ENCODE measurements at regions not wholly inside any gene's neighbourhood (a gene's known extent, or its start where the extent isn't known, plus 50 kb on each side); places are given as distances from the start of the nearest gene placed in this dataset.
"Not testable (repeated sequence)": the region's sequence is repeated elsewhere in the genome, so short reads cannot be mapped to it uniquely, and the experiment has no call there.

DNA sequence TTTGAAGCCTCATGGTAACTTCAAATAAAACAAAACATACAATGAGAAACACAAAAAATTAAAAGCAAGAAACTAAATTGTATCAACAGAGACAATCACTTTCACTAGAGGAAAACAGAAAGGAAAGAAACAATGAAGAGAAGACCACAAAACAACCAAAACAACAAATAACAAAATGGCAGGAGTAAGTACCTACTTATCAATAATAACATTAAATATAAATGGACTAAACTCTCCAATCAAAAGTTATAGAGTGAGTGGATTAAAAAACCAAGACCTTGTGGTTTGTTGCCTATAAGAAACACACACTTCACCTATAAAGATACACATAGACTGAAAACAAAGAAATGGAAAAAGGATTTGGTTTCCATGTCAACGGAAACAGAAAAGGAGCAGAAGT lies 830.1 kb upstream of the TMEFF2 start:
- no peak for DNase-seq

DNA sequence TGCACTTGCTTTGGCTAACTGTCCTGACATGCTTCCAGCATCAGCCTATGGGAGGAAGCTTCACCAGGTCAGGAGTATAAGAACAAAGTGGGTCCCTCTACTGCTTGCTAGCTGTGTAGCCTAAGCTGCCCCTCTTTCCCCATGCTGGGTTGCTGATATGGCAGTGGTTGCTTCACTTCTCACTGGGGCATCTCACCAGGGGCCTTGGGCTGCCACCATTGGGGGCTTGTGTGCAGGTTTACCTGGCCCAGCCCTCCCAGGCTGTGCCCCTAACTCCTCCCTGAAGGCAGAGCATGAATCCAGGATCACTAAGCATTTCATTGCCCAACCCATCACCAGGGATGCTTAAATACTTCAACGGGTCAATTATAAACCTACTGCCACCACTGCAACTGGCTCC lies 817.1 kb upstream of the TMEFF2 start:
- DNase-seq = no peak

DNA sequence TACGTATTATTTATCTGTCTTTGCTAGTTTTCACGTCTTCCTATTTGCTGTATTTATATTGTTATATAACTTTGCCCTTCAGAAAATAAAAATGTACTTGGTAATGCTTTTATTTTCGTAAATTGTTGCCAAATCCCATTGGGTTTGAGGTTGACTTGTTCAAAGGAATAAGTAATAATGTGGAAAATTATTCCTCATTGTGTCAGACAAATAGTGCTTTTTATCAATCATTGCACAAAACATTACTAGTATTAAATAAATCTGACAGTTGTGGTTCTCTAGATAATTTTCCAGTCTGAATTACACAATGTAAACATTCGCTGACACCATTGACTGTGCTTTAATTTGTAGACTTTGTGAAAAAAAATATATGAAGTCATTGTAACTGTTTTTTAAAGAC lies 798.3 kb upstream of the TMEFF2 start:
- DNase-seq = no peak

DNA sequence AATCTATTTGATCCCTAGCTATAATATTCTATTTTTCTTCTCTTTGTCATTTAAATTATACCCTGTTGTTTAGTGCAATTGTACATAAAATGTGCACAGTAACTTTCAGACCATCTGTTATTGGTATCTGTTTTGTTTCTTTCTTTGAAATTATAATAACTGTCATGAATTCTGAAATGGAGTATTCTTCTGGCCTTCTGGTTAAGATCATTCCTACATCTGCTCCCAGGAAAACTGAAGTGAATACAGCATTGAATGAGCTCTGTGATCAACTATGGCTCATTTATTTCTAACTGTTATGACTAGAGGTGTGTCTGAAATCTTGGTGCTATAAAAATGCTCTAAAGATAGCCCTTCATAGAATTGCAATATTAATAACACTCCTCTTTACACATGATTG lies 788.4 kb upstream of the TMEFF2 start:
- DNase-seq = no peak

DNA sequence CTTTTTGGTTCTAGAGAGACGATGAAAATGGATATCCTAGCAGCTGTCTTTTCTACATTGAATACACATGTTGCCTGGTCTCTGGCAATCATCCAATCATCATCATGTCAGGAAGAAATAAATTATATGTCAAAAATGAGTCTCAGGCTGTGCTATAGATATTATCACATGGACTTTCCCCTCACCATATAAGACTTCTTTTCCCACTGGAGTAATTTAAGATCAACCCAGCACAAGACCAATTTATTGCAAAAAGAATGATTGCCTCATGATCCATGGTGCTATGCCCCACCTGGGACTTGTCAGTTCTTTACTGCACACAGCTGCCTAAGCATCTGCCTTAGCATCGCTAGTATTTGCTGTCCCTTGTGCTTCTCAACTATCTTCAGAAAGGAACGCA lies 783.7 kb upstream of the TMEFF2 start:
- DNase-seq = no peak

DNA sequence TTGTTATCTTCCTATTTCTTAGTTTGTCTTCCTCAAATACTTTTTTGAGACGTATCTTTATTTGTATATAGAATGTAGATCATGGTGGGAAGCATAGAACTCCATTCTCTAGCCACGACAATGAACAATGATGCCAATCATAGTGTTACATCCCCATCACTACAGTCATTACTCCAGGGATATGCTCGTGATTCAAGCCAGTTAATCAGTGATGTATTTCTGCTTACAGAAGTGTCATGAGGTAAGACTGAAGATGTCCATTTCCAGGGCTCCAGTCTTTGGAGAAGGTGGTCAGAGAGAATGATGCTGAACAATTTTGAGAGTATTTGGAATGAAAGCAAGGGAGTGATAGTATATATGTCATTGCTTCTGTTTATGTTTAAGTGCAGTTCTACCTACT lies 777.2 kb upstream of the TMEFF2 start:
- no peak for DNase-seq

DNA sequence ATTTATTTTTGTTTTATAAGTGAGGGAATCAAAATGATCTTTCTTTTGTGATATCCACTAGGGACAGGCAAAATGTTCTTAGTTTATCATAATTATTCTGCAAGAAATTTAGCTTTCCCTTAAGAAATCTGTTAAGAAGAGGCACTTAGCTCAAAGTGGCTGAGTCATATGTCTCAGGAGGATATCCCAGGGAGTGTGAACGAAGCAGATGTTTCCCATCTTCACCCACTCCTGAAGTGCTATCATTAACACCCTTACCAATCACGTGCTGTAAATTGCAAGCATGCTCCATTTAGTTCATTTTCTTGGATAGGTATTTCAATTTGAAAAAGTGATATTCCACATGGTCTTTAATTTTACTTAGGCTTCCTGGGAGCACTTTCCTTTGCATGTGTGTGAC lies 774.3 kb upstream of the TMEFF2 start:
- no peak for DNase-seq

DNA sequence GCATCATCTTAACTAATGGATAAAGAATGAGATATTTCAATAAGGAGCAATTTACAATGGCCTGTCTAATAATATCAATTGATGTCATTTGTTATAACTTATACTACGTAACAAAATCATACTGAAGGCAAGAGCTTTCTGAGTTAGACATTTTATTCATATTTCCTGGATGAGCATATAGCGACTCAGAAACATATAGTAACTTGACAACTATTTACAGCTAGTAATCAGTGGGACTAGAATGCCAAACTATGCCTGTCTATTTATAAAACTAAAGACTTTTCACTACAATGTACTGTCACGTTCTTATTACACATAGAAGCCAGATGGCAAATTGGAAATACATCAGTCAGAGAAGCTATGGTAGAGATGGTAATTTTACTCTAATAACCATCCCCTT lies 766.2 kb upstream of the TMEFF2 start:
- no peak for DNase-seq

DNA sequence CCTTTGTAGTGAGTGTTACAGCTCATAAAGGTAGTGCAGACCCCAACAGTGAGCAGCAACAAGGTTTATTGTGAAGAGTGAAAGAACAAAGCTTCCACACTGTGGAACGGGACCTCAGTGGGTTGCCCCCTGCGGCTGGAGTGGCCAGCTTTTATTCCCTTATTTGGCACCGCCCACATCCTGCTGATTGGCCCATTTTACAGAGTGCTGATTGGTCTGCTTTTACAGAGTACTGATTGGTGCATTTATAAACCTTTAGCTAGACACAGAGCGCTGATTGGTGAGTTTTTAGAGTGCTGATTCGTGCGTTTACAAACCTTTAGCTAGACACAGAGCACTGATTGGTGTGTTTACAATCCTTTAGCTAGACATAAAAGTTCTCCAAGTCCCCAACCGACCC lies 763.9 kb upstream of the TMEFF2 start:
- DNase-seq = not testable (repeated sequence)

DNA sequence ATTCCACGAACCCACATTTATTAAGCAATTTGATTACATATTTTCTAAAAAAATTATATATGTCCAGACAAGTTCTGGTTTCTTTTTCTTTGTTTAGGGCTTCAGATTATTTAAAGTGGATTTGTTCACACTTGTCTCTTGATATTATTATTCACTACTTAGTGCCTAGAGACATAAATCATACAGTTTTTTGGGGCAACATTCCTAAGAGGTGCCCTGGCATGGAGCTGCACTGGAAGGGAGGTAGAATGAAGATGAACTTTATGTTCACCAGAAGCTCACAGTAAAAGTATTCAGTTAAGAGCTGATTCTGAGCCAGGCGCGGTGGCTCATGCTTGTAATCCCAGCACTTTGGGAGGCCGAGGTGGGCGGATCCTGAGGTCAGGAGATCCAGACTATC lies 762.7 kb upstream of the TMEFF2 start:
- no peak for DNase-seq

DNA sequence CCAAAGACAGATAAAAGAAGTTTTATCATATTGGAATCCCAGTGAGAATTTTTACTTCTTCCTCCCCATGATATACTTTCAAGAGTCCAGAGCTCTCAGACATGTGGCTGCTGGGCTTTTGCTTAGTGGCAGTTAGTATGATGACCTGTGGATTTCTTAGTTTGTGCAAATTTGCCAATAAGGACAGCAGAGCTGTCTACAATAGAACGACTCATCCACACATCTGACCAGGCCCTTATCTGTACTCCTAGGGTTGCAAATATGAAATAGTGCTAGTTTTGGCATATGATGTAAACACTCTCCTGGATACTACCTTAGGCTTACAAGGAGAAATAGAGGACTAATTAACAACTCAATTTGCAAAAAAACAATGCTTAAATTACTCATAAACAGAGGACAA lies 758.4 kb upstream of the TMEFF2 start:
- no peak for DNase-seq

DNA sequence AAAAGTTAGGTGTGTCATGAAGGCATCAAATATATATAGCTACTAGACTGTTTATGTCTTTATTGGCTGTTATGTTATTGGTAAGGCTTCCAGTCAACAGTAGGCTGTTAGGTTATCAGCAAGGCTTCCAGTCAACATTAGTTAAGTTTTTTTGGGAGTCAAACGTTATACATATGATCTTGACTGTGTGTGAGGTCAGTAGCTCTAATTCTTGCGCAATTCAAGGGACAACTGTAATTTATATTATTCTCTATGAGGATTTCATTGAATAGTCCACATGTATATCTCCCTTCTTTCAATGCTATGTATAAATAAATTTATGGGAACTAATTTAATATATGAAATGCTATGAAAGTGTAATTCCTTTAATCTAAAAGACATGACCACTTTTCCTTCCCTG lies 757.5 kb upstream of the TMEFF2 start:
- DNase-seq = no peak

DNA sequence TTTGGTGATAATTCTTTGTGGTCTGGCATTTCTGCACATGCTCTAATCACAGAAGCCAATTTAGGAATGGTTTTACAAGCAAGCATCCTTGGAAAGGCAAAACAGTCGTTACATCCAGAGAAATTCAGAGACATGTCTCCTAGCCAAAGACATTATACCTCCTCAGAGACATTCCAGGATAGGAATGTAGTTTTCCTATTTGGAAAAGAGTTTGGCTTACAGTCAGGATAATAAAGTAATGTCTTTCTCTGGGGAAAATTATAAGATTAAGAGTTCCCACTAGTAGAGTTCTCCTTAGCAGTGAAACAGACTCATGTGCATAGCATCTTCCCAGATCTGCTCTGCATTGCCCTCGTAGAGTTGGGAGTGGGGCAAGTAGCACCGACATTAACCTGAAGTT lies 753.6 kb upstream of the TMEFF2 start:
- DNase-seq = no peak

DNA sequence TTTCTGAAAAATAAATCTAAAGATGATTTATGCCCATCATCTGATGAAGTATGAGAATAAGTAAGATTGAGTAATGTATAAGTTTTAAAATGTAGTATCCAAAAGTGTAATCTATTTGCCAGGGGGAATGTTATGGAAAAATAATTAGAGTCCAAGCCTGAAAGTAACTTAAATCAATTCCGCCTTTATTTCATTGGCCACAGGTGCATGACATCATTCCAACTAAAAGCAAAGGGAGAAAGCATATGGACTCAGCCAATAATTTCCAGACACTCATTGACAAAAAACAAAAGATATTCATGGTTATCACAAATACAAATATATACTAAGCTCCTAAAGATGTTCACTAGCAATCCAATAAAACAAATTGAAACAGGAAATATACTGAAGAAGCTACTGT lies 752.6 kb upstream of the TMEFF2 start:
- no peak for DNase-seq

DNA sequence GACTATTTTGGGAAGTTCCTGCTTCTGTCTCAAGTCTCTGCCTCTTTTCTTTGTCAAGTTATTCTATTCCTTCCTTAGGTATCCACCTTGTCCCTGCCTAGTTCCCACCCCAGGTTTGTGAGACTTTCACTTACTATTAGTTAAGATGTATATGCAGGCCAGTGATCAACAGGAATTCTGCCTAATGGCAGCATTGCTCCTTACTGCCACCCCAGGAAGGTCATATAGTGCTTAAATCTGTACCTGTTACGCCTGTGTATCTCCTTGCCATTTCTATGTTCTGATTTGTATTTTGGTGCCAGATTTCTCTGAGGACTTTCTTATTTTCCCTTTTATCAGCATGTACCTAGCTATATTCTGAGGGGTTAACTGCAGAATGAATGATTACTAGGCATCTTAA lies 746.0 kb upstream of the TMEFF2 start:
- DNase-seq = no peak

DNA sequence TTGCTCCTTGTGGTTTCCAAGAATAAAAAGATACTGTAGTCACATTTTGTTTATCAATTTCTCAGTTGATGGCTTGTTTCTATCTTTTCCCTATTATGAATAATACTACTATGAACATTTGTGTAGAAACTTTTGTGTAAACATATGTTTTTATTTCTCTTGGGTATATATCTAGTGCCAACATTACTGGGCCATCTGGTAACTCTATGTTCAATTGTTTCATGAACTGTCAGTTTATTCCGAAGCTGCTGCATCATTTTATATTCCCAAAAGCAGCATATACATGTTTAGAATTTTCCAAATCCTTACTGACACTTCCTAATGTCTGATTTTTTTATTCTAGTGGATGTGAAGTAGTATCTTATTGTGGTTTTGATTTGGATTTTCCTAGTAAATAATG lies 737.6 kb upstream of the TMEFF2 start:
- DNase-seq = no peak

DNA sequence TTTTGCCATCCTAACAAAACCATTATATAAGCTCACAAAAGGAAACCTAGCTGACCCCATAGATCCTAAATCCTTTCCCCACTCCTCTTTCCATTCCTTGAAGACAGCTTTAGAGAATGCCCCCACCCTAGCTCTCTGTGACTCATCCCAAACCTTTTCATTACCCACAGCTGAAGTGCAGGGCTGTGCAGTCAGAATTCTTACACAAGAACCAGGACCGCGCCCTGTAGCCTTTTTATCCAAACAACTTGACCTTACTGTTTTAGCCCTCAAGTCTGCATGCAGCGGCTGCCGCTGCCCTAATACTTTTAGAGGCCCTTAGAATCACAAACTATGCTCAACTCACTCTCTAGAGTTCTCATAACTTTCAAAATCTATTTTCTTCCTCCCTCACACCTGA lies 726.9 kb upstream of the TMEFF2 start:
- DNase-seq = not testable (repeated sequence)

DNA sequence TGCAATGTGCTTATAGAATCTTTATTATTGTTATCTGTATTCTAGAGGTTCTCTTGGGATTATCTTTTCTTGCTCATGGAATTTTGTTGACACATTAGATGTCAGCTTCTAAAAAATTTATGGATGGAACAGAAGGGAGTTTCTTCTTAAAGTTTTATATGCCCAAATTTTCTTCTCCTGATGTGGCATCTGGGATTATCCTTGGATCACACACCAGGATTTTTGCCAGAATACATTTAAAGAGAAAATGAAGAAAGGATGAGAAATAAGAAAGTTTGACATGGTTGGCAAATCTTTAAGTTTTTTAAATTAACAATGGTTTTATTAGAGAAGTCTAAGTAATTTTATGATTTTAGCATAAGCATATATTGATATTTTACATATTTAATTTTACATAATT lies 706.7 kb upstream of the TMEFF2 start:
- DNase-seq = no peak

DNA sequence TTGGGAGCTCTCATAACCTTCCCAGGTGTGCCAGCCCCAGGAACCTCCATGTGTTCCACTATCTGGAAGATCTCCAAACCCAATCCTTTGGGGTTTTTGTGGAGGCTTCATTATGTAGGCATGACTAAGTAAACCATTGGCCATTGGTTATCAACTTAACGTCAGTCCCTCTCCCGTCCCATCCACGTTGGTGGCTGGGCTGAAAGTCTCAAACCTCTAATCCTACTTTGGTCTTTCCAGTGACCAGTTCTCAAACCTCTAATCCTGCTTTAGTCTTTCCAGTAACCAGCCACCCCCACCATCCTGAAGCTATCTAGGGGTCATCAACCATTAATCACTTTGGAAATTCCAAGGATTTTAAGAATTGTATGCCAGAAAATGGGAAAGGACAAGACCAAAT lies 704.7 kb upstream of the TMEFF2 start:
- no peak for DNase-seq

DNA sequence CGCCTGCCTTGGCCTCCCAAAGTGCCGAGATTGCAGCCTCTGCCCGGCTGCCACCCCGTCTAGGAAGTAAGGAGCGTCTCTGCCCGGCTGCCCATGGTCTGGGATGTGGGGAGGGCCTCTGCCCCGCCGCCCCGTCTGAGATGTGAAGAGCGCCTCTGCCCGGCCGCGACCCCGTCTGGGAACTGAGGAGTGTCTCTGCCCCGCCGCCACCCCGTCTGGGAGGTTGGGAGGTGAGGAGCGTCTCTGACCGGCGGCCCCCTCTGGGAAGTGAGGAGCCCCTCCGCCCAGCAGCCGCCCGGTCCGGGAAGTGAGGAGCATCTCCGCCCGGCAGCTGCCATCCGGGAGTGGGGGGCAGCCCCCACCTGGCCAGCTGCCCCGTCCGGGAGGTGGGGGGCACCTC lies 699.2 kb upstream of the TMEFF2 start:
- not testable (repeated sequence) for DNase-seq

DNA sequence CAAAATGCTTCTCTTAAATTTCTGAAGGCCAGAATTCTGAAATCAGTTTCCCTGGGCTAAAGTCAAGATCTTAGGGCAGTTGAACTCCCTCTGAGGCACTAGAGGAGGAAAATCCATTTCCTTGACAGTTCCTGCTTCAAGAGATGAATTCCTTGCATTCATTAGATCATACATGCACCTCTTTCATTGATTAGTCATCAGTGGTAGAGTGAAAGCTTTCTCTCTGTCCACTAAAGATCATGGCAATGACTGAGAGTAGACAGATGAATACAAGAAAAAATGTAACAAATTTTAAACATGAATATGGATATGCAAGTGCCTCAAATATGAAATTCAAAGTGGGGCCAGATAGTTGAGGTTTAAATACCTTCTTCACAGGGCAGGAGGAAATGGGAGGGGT lies 693.4 kb upstream of the TMEFF2 start:
- DNase-seq = no peak

DNA sequence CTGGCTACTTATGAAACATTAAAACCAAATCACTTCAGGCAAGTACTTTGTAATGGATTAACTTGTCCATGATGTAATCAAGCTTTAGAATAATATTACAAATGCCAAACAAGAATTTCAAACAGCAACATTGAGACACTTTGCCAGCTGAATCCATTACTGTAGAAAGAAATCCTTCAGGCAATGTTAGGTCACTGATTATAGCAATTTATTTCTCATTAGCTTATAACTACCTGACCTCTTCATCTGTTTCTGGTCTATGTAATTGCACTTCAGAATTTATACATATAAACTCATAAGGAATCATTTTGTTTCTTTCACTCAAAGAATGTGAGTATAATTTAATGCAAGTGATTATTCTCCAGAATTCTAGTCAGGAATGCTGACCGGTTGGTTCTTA lies 692.6 kb upstream of the TMEFF2 start:
- DNase-seq = no peak

DNA sequence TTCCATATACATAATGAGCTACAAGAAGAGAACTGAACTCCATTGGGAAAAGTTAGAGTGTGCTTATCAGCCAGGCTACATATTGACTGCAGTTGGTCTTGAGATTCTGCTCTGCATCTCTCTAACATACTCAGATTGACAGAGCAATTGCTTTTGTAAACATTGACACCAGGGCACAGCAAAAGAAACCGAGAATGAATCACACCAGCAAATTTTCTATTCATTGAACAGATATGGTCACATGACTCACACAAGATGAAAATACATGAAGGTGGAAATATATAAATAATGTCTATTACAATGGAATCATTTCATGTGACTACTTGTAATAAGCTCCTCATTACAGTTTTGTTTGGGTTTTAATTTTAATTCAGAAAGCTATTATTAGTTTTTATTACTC lies 691.9 kb upstream of the TMEFF2 start:
- DNase-seq = no peak

DNA sequence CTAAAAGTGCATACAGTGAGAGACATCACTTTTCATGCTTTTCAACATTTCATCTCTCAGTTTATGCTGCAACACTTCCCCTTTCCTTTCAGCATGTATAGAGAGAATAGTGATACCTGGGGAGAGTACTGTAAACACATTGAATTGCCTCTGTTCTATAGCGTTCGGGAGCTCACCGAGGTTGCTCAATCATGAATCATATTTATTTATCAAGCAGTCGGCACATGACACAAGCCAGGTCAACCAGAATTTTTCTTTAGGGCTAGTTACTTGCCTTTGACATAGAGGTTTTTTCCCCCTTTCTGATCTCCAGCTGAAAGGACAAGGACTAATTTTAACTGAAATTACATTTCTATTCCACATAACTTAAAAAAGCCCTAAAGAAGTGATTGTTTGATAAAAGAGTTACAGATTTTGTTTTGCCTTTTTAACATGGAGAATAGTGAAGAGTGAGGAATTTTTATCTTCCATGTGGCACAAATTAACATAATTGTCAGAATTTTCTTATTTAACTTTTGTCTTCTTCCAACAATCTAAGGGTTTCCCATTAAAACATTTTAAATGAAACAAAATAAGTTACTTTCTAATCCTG lies 690.9 kb upstream of the TMEFF2 start:
- no peak for DNase-seq

DNA sequence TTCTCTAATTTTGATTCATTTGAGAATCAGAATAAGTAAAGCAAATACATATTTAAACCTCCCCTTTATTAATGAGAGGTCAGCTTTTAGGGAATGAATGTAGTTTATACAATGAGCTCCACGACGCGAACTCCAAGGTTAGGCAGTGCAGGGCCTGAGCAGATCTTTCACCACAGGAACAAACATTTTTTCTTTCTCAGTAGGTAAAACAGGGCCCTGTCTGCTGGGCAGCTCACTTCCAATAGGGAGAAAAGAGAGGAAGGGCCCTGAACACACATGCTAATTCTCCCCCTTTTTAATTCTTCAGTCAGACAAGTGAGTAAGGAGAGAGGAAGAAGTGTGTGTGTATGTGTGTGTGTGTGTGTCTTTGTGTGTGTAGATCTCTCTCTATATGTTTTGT lies 682.4 kb upstream of the TMEFF2 start:
- DNase-seq = no peak

DNA sequence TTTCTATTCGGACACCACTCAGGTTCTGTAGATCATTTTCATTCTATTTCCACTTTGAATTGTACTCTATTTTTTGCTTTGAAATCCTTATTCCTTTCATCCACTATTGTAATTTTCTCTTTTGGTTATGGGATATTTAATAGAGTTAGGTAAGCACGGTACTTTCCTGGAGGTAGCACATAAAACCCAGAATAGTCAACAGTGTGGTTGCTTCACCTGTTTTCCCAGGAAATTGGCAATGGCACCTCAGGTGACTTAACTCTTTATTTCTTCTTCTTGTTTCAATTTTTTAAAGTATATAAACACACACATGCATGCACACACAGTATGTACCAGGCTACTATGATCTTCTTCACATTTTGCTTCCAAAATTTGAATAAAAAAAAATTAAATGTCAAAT lies 682.0 kb upstream of the TMEFF2 start:
- no peak for DNase-seq

Measured in activated CD4-positive, alpha-beta T cell treated with anti-CD3 and anti-CD28 coated beads, Interleukin-2, Interleukin-6, amounts not matched to agents 100 ng/mL and 50 ng/mL, durations not matched to agents 16 hours and 8 hours (primary cell).